Right renal pelvis (tissue), 4 donors: ENCODE measurements at regions not wholly inside any gene's neighbourhood (a gene's known extent, or its start where the extent isn't known, plus 50 kb on each side); places are given as distances from the start of the nearest gene placed in this dataset.

Experiments used
- DNase-seq, 4 donors: peaks; one replicate each; pipeline ENCODE4 v3.0.0-alpha.2; 2013; ENCODE audit warnings: low read depth in 4 of 4, low spot score in 3 of 4, missing footprints in 1 of 4

- no peak for DNase-seq
Observed at GRCh38 chr18:44179693-44180092, 501.0 kb upstream of the SETBP1 start.

GRCh38 chr18:44180683-44181082 lies 500.0 kb upstream of the SETBP1 start:
- no peak for DNase-seq

GRCh38 chr18:44181951-44182747 lies 498.5 kb upstream of the SETBP1 start:
- DNase-seq: no peak

GRCh38 chr18:44186001-44186400 lies 494.7 kb upstream of the SETBP1 start:
- no peak for DNase-seq

GRCh38 chr18:44187090-44187489 lies 493.6 kb upstream of the SETBP1 start:
- DNase-seq: no peak

GRCh38 chr18:44195394-44196140 lies 485.1 kb upstream of the SETBP1 start:
- no peak for DNase-seq

- no peak for DNase-seq
Observed at GRCh38 chr18:44197832-44198611, 482.7 kb upstream of the SETBP1 start.

GRCh38 chr18:44198612-44199284 lies 481.9 kb upstream of the SETBP1 start:
- no peak for DNase-seq

- no peak for DNase-seq
Observed at GRCh38 chr18:44213293-44213692, 467.4 kb upstream of the SETBP1 start.

- no peak for DNase-seq
Observed at GRCh38 chr18:44214396-44214795, 466.3 kb upstream of the SETBP1 start.

- DNase-seq: no peak
Observed at GRCh38 chr18:44216169-44216568, 464.5 kb upstream of the SETBP1 start.

GRCh38 chr18:44227501-44227900 lies 453.2 kb upstream of the SETBP1 start:
- DNase-seq: no peak

GRCh38 chr18:44229693-44230108 lies 451.0 kb upstream of the SETBP1 start:
- no peak for DNase-seq

- DNase-seq: no peak
Observed at GRCh38 chr18:44231936-44232335, 448.8 kb upstream of the SETBP1 start.

- DNase-seq: no peak
Observed at GRCh38 chr18:44232500-44232899, 448.2 kb upstream of the SETBP1 start.

GRCh38 chr18:44238454-44238853 lies 442.2 kb upstream of the SETBP1 start:
- DNase-seq: no peak

- DNase-seq: no peak
Observed at GRCh38 chr18:44238911-44239310, 441.8 kb upstream of the SETBP1 start.

- DNase-seq: no peak
Observed at GRCh38 chr18:44241020-44241419, 439.7 kb upstream of the SETBP1 start.

- no peak for DNase-seq
Observed at GRCh38 chr18:44245019-44245418, 435.7 kb upstream of the SETBP1 start.

GRCh38 chr18:44246001-44246400 lies 434.7 kb upstream of the SETBP1 start:
- no peak for DNase-seq

- DNase-seq: no peak
Observed at GRCh38 chr18:44258086-44258485, 422.6 kb upstream of the SETBP1 start.
